NCI-H1048 (cell line): ENCODE measurements at regions not wholly inside any gene's neighbourhood (a gene's known extent, or its start where the extent isn't known, plus 50 kb on each side); places are given as distances from the start of the nearest gene placed in this dataset.

ENCODE experiments used
- DNase-seq: peaks from one replicate; lab custom pipeline; 2025; lab: John Stamatoyannopoulos, UW

- DNase-seq = no peak
Measured at GRCh38 chr6:113619077-113619476, 238.1 kb upstream of the MARCKS start.

- DNase-seq = no peak
Measured at GRCh38 chr6:113620386-113620785, 236.8 kb upstream of the MARCKS start.

- no peak for DNase-seq
Measured at GRCh38 chr6:113622254-113622653, 234.9 kb upstream of the MARCKS start.

- DNase-seq = no peak
Measured at GRCh38 chr6:113623129-113623528, 234.0 kb upstream of the MARCKS start.

- no peak for DNase-seq
Measured at GRCh38 chr6:113625850-113626249, 231.3 kb upstream of the MARCKS start.

- no peak for DNase-seq
Measured at GRCh38 chr6:113626475-113626874, 230.7 kb upstream of the MARCKS start.

- DNase-seq = no peak
Measured at GRCh38 chr6:113627480-113627879, 229.7 kb upstream of the MARCKS start.

GRCh38 chr6:113629256-113629655 lies 227.9 kb upstream of the MARCKS start:
- no peak for DNase-seq

- no peak for DNase-seq
Measured at GRCh38 chr6:113629975-113630737, 227.0 kb upstream of the MARCKS start.

- DNase-seq = no peak
Measured at GRCh38 chr6:113630738-113631535, 226.2 kb upstream of the MARCKS start.

GRCh38 chr6:113631666-113632065 lies 225.5 kb upstream of the MARCKS start:
- no peak for DNase-seq

GRCh38 chr6:113632220-113632864 lies 224.8 kb upstream of the MARCKS start:
- no peak for DNase-seq

- DNase-seq = no peak
Measured at GRCh38 chr6:113633638-113634037, 223.5 kb upstream of the MARCKS start.

- no peak for DNase-seq
Measured at GRCh38 chr6:113634352-113635163, 222.6 kb upstream of the MARCKS start.

GRCh38 chr6:113635222-113635986 lies 221.7 kb upstream of the MARCKS start:
- no peak for DNase-seq

GRCh38 chr6:113636357-113636824 lies 220.8 kb upstream of the MARCKS start:
- no peak for DNase-seq

- DNase-seq = no peak
Measured at GRCh38 chr6:113640051-113640450, 217.1 kb upstream of the MARCKS start.

GRCh38 chr6:113642001-113642713 lies 215.0 kb upstream of the MARCKS start:
- no peak for DNase-seq

GRCh38 chr6:113642714-113643406 lies 214.3 kb upstream of the MARCKS start:
- peak; percentile 57 for DNase-seq

- no peak for DNase-seq
Measured at GRCh38 chr6:113643407-113643770, 213.8 kb upstream of the MARCKS start.
